ENCODE measurements at regions not wholly inside any gene's neighbourhood (a gene's known extent, or its start where the extent isn't known, plus 50 kb on each side); places are given as distances from the start of the nearest gene placed in this dataset.

DNA sequence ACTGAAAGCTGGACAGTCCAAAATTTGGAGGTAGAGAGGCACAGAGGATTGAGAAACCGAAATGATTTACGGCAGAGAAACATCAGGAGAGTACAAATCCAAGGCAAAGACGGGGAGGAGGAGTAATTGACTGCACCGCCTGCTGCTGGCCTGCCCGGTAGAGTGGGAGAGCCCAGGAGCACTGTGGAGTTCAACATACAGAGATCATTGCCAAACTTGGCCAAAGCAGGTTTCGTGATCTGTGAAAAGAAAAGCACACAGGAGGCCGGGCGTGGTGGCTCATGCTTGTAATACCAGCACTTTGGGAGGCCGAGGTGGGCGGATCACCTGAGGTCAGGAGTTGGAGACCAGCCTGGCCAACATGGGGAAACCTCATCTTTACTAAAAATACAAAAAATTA, 306.0 kb upstream of the PFKP start:
- Histone ChIP-seq H2AFZ (ENCODE audit: low read length) (no peak overlapping the region), H2BK12ac (ENCODE audit: insufficient read length, low read depth, low read length) (no peak overlapping the region), H2BK120ac (ENCODE audit: low read depth, low read length, poor library complexity, severe bottlenecking) (no peak overlapping the region)

More for the DNA sequence above, 306.0 kb upstream of the PFKP start:
- Histone ChIP-seq H3K27me3 (ENCODE audit: insufficient read depth, low read length) (no peaks in the 10 kb centered on the region), H2BK15ac (ENCODE audit: low read depth, low read length) (no peak overlapping the region), H2BK5ac (ENCODE audit: insufficient read length, low read length) (no peak overlapping the region), H3K9ac (ENCODE audit: extremely low read depth, insufficient read length, low read length) (no peak overlapping the region), H3K18ac (ENCODE audit: insufficient read length, low read depth, low read length) (no peak overlapping the region), H2AK5ac (ENCODE audit: insufficient read length, low read length) (no peak overlapping the region), H2BK20ac (ENCODE audit: low read depth, low read length, poor library complexity, severe bottlenecking) (no peak overlapping the region), H3K9me3 (ENCODE audit: control insufficient read depth, low read depth, low read length) (no peaks in the 10 kb centered on the region), H3K4me1 (ENCODE audit: insufficient read depth, low read length) (no peaks in the 10 kb centered on the region), H3K4ac (ENCODE audit: low read depth, low read length) (no peak overlapping the region), H3K4me2 (ENCODE audit: insufficient read depth, insufficient read length, low read length) (no peak overlapping the region), H3K27ac (ENCODE audit: insufficient read length, low read depth, low read length) (no peak overlapping the region), H4K91ac (ENCODE audit: insufficient read length, low read depth, low read length) (no peak overlapping the region), H4K20me1 (ENCODE audit: control insufficient read depth, insufficient read depth, insufficient read length) (no peaks in the 10 kb centered on the region), H3K79me1 (ENCODE audit: insufficient read depth, low read depth, low read length, poor library complexity, severe bottlenecking) (no peaks in the 10 kb centered on the region), H3K56ac (ENCODE audit: insufficient read length, low read depth, low read length) (no peak overlapping the region), H3K79me2 (ENCODE audit: insufficient read depth, low read length) (no peaks in the 10 kb centered on the region), H3T11ph (ENCODE audit: low read length) (no peak overlapping the region), H3K14ac (ENCODE audit: insufficient read depth, low read length) (no peak overlapping the region), H4K8ac (replicated peaks; ENCODE audit: insufficient read length, low read depth, low read length) (no peak overlapping the region), H3K23ac (ENCODE audit: insufficient read length, low read depth, low read length) (no peak overlapping the region), H3K23me2 (ENCODE audit: insufficient read length, low read depth, low read length, poor library complexity, severe bottlenecking) (no peaks in the 10 kb centered on the region), H4K5ac (ENCODE audit: insufficient read length, low read depth, low read length) (no peak overlapping the region)
- no peaks in the 10 kb centered on the region; a peak in 1 of 5 replicates for H3K9me3 Mint-ChIP-seq
- H3K27me3 Mint-ChIP-seq (ENCODE audit: low read depth): peaks cover 5% of the 10 kb centered on the region; the same call in 1 of the 2 replicates
- DNase-seq: no peak
- no peaks in the 10 kb centered on the region; a peak in 1 of 4 replicates for H3K4me1 Mint-ChIP-seq
- no peak overlapping the region for H3K4me3 Mint-ChIP-seq
- H3K36me3 Mint-ChIP-seq (ENCODE audit: insufficient read depth in 1 of 3, low read depth in 3 of 3): peaks cover 0 to 5% (median 0%) of the 10 kb centered on the region in 3 experiments; a peak in 1 of 7 replicates
- TF ChIP-seq, protein P1, sequence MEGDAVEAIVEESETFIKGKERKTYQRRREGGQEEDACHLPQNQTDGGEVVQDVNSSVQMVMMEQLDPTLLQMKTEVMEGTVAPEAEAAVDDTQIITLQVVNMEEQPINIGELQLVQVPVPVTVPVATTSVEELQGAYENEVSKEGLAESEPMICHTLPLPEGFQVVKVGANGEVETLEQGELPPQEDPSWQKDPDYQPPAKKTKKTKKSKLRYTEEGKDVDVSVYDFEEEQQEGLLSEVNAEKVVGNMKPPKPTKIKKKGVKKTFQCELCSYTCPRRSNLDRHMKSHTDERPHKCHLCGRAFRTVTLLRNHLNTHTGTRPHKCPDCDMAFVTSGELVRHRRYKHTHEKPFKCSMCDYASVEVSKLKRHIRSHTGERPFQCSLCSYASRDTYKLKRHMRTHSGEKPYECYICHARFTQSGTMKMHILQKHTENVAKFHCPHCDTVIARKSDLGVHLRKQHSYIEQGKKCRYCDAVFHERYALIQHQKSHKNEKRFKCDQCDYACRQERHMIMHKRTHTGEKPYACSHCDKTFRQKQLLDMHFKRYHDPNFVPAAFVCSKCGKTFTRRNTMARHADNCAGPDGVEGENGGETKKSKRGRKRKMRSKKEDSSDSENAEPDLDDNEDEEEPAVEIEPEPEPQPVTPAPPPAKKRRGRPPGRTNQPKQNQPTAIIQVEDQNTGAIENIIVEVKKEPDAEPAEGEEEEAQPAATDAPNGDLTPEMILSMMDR (conservative IDR thresholded peaks at IDR 0.05): no peak
- no peak overlapping the region for H3K27ac Mint-ChIP-seq
- WGBS (ENCODE audit: extremely low coverage, insufficient read length, low lambda C conversion rate): no CpG with 5 or more reads among the region's 10 CpGs
